ENCODE measurements at regions not wholly inside any gene's neighbourhood (a gene's known extent, or its start where the extent isn't known, plus 50 kb on each side); places are given as distances from the start of the nearest gene placed in this dataset.

DNA sequence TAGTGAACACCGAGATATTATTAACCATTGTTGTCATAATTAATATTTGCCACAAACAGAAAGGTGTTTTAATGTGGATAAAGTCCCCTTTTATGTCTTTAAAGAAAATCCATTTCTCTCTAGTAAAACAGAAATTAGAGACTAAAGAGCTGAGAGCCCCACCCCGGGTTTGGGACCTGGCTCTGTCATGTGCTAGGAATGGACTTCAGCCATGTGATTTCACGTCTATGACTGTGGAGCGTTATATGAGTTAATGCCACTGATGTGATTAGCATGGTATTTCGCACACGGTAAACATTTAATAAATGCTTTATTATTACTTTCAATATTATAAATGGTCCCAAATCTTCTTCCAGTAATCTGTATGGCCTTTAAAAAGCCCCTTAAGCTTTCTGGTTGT, 205.0 kb upstream of the NFIA start (continued):
- TF ChIP-seq ZNF76 (tag by site-specific recombination; IDR thresholded peaks at IDR 0.05; ENCODE audit: borderline replicate concordance, low read depth) (no peak), ZNF530 (tag by site-specific recombination; IDR thresholded peaks at IDR 0.05; ENCODE audit: low read depth) (no peak)
- TF ChIP-seq, protein P1, sequence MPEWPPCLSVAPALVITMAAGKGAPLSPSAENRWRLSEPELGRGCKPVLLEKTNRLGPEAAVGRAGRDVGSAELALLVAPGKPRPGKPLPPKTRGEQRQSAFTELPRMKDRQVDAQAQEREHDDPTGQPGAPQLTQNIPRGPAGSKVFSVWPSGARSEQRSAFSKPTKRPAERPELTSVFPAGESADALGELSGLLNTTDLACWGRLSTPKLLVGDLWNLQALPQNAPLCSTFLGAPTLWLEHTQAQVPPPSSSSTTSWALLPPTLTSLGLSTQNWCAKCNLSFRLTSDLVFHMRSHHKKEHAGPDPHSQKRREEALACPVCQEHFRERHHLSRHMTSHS (tag by site-specific recombination; IDR thresholded peaks at IDR 0.05), result no peak
- TF ChIP-seq, protein P2, sequence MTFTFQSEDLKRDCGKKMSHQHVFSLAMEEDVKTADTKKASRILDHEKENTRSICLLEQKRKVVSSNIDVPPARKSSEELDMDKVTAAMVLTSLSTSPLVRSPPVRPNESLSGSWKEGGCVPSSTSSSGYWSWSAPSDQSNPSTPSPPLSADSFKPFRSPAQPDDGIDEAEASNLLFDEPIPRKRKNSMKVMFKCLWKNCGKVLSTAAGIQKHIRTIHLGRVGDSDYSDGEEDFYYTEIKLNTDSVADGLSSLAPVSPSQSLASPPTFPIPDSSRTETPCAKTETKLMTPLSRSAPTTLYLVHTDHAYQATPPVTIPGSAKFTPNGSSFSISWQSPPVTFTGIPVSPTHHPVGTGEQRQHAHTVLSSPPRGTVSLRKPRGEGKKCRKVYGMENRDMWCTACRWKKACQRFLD (tag by site-specific recombination; IDR thresholded peaks at IDR 0.05), result no peak

DNA sequence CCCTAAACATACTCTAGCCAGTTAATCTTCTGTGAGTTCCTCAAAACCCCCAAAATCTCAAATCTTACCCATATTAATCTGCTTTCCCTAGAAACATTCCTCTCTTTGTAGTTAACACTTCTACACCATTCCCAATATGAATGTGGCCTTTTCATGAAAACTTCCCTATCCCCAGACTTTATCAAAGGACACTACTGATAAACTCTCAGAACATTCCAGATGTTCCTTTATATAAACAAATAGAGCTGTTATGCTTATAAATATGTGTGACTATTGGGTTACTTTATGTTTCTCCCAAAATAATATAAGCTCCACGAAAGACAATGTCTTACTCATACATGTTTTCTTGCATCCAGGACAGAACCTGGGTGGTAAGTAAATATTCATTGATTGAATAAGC, 205.4 kb upstream of the NFIA start:
- ChIA-PET CTCF (no interaction called here), POLR2A (no interaction called here)
- Histone ChIP-seq H3K36me3 (ENCODE audit: control insufficient read depth in 2 of 2, insufficient read depth in 1 of 2, low read length in 2 of 2) (no peaks in the 10 kb centered on the region), H3K4me3 (ENCODE audit: low read depth, low read length) (no peak overlapping the region), H3K27ac (ENCODE audit: extremely low read depth, low read depth, low read length) (no peak overlapping the region), H3K9me3 (ENCODE audit: control insufficient read depth, insufficient read depth, low read depth, low read length) (no peaks in the 10 kb centered on the region), H3K4me1 (ENCODE audit: control insufficient read depth, insufficient read depth, low read length) (no peaks in the 10 kb centered on the region)
- TF ChIP-seq ZNF792 (tag by site-specific recombination; IDR thresholded peaks at IDR 0.05), result no peak
- no peak for TF ChIP-seq ZSCAN23 (tag by site-specific recombination; IDR thresholded peaks at IDR 0.05)
- no peak for TF ChIP-seq KLF8 (tag by site-specific recombination; IDR thresholded peaks at IDR 0.05)
- TF ChIP-seq SP3 (tag by site-specific recombination; IDR thresholded peaks at IDR 0.05), result no peak
- no peak for TF ChIP-seq ZNF23 (tag by site-specific recombination; IDR thresholded peaks at IDR 0.05; ENCODE audit: borderline replicate concordance)
- no peak for TF ChIP-seq ZNF830 (tag by site-specific recombination; IDR thresholded peaks at IDR 0.05; ENCODE audit: low read depth)
- TF ChIP-seq YY1 (tag by site-specific recombination; IDR thresholded peaks at IDR 0.05), result no peak
- TF ChIP-seq ZNF214 (tag by site-specific recombination; IDR thresholded peaks at IDR 0.05; ENCODE audit: borderline replicate concordance), result no peak
- no peak for TF ChIP-seq ZNF658 (tag by site-specific recombination; IDR thresholded peaks at IDR 0.05)
- TF ChIP-seq ZNF530 (tag by site-specific recombination; IDR thresholded peaks at IDR 0.05; ENCODE audit: low read depth), result no peak
- TF ChIP-seq ZNF341 (tag by site-specific recombination; IDR thresholded peaks at IDR 0.05; ENCODE audit: low read depth), result no peak
- TF ChIP-seq ZNF426 (tag by site-specific recombination; IDR thresholded peaks at IDR 0.05), result no peak
- TF ChIP-seq ZBTB48 (tag by site-specific recombination; IDR thresholded peaks at IDR 0.05), result no peak
- no peak for TF ChIP-seq ZNF664 (tag by site-specific recombination; IDR thresholded peaks at IDR 0.05)

DNA sequence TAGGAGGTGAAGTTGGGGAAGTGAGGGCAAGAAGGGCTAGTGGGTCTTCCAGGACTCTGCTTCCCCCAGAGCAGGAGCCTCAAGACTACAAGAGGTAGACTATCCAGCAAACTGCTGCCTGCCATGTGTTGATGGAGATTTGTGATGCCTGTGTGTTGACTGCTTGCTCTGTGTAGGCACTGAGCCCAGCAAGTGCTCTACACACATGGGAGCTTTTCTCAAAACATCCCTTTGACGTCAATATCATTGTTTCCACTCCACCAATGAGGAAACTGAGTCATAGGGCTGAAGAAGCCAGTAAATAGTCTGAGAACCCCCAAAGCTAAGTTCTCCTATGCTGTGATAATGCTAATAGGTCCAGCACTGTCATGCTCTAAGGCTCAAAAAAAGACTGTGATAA, 207.2 kb upstream of the NFIA start:
- no peak overlapping the region for H3K27ac ChIP-seq (ENCODE audit: extremely low read depth, low read depth, low read length)
- no peaks in the 10 kb centered on the region for H3K4me1 ChIP-seq (ENCODE audit: control insufficient read depth, insufficient read depth, low read length)
- no peaks in the 10 kb centered on the region for H3K9me3 ChIP-seq (ENCODE audit: control insufficient read depth, insufficient read depth, low read depth, low read length)
- POLR2A ChIA-PET, result no interaction called here
- CTCF ChIA-PET, result no interaction called here
- H3K36me3 ChIP-seq (ENCODE audit: control insufficient read depth in 2 of 2, insufficient read depth in 1 of 2, low read length in 2 of 2), result no peaks in the 10 kb centered on the region
- no peak overlapping the region for H3K4me3 ChIP-seq (ENCODE audit: low read depth, low read length)
- TF ChIP-seq ZNF433 (tag by site-specific recombination; IDR thresholded peaks at IDR 0.05; ENCODE audit: low read depth) (no peak), ZNF202 (tag by site-specific recombination; IDR thresholded peaks at IDR 0.05; ENCODE audit: borderline replicate concordance) (no peak), ZNF585B (tag by site-specific recombination; IDR thresholded peaks at IDR 0.05) (no peak), ZNF112 (tag by site-specific recombination; IDR thresholded peaks at IDR 0.05) (no peak), ZNF416 (tag by site-specific recombination; IDR thresholded peaks at IDR 0.05) (no peak), ZNF843 (tag by site-specific recombination; IDR thresholded peaks at IDR 0.05) (no peak), ZNF223 (tag by site-specific recombination; IDR thresholded peaks at IDR 0.05) (no peak), ZNF670 (tag by site-specific recombination; IDR thresholded peaks at IDR 0.05; ENCODE audit: low read depth) (no peak), ZNF600 (tag by site-specific recombination; IDR thresholded peaks at IDR 0.05) (no peak), ZNF221 (tag by site-specific recombination; IDR thresholded peaks at IDR 0.05; ENCODE audit: borderline replicate concordance) (no peak)
- TF ChIP-seq, protein P3, sequence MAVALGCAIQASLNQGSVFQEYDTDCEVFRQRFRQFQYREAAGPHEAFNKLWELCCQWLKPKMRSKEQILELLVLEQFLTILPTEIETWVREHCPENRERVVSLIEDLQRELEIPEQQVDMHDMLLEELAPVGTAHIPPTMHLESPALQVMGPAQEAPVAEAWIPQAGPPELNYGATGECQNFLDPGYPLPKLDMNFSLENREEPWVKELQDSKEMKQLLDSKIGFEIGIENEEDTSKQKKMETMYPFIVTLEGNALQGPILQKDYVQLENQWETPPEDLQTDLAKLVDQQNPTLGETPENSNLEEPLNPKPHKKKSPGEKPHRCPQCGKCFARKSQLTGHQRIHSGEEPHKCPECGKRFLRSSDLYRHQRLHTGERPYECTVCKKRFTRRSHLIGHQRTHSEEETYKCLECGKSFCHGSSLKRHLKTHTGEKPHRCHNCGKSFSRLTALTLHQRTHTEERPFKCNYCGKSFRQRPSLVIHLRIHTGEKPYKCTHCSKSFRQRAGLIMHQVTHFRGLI (tag by site-specific recombination; IDR thresholded peaks at IDR 0.05), result no peak
- TF ChIP-seq, protein P4, sequence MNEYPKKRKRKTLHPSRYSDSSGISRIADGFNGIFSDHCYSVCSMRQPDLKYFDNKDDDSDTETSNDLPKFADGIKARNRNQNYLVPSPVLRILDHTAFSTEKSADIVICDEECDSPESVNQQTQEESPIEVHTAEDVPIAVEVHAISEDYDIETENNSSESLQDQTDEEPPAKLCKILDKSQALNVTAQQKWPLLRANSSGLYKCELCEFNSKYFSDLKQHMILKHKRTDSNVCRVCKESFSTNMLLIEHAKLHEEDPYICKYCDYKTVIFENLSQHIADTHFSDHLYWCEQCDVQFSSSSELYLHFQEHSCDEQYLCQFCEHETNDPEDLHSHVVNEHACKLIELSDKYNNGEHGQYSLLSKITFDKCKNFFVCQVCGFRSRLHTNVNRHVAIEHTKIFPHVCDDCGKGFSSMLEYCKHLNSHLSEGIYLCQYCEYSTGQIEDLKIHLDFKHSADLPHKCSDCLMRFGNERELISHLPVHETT (tag by site-specific recombination; IDR thresholded peaks at IDR 0.05), result no peak

All from HEK293 (cell line).